G401.6 (cell line): ENCODE measurements at regions not wholly inside any gene's neighbourhood (a gene's known extent, or its start where the extent isn't known, plus 50 kb on each side); places are given as distances from the start of the nearest gene placed in this dataset.

Experiments
- FAIRE-seq: peaks from 2 replicates; lab custom pipeline; 2012; peaks lifted over from hg19 to GRCh38; lab: Jason Lieb, UNC

DNA sequence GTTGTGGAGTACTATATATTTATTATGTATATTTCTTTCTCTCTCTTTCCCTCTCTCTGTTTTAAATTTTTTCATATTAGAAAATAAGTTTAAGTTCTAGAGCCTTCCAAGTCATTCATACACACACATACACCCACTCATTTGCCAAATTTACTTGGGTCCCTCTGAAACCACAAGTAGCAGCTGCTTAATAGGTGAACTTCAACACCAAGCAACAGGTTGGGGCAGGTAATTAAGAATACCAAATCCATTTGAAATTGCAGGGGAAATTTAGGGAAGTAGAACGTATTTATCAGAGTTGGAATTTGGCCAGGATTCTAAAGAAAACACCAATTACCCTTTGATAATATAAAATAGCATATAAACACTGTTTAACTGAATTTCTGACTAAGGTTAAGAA lies 75.0 kb upstream of the RBBP8 start:
- no peak for FAIRE-seq

DNA sequence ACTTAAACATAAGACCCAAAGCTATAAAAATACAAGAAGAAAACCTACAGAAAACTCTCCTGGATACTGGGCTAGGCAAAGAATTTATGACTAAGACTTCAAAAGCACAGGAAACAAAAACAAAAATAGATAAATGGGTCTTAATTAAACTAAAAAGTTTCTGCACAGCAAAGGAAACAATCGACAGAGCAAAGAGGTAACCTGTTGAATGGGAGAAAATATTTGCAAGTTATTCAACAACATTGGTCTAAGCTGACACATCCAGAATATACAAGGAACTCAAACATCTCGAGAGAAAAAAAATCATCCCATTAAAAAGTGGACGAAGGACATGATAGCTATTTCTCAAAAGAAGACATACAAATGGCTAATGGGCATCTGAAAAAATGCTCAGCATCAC lies 72.3 kb upstream of the RBBP8 start:
- no peak for FAIRE-seq

DNA sequence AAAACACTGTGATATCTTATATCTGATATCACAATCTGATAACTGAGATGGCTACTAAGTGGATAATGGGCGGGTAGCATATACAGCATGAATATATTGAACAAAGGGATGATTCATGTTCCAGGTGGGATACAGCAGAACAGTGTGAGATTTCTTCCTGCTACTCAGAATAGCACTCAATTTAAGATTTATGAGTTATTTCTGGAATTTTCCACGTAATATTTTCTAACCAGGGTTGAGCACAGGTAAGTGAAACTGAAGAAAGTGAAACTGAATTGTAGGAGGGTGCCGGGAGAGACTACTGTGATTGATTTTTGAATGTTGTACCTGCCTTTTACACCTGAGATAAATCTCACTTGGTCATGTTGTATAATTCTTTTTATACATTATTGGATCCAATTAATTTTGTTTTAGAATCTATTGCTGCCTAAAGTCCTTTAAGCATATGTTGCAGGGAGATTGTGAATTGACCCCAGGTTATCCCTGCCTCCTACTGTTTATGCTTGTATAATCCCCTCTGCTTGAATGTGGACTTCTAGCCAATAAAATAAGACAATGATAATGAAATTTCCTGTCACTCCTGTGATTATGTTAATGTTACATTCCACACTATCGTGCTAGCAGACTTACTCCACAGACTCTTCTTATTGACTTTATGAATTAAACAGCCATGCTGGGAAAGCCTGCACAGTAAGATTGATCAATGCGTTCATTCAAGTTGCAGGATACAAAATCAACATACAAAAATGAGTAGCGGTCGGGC lies 67.6 kb upstream of the RBBP8 start:
- no peak for FAIRE-seq

DNA sequence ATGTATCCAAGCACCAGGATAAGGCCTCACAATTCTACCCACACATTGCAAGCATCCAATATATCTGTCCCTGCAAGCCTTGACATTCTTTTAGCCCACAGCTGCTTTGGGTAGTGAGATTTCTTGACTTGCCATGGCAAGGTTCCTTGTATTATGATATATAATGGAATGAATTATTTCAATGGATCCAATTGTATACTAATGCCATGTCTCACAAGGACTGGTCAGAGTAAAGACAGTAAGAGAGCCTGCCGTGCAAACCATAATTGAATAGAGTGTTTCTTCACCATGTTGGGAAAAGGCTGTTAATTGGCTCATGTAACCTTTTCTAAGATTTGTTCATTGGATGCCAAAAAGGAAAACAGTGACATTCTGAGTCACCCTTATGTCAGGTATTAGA lies 64.3 kb upstream of the RBBP8 start:
- no peak for FAIRE-seq

GRCh38 chr18:22871809-22872525 lies 61.2 kb upstream of the RBBP8 start:
- no peak for FAIRE-seq

GRCh38 chr18:22872900-22873537 lies 60.1 kb upstream of the RBBP8 start:
- FAIRE-seq: no peak

DNA sequence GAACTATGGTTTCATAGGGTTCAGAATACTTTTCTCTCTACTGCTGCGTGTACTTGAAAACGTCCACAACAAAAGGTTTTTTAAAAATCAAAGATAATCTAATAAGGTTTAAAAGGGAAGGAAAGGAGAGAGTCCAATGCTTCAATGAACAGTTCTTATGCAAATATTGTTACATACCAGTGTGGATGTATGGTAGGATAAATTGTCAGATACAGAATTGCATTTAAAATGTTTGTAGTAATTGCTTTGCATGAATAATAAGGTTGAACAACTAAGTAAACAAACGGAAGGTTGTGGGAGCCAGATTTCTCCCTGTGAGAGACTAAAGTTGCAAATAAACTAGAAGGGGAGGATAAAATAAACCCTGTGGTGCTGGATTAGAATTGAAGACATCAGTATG lies 53.8 kb upstream of the RBBP8 start:
- FAIRE-seq: no peak

DNA sequence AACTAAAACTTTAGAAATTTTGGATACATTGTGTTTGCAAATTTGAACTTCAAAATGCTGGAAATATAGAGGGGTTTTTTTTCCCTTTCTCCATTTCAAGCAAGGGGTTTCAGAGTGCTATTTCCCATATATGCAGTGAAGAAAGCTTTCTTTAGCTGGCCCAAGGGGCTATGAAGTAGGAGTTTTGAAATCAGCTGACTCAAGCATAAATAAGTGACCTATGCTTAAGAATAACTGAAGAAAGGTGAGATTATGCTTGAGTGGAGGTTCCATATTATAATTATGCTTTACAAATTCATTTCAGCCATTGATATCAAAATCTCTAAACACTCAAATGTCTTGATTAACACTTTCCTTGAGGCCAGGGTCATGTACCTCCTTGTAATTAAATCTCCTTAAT lies 51.0 kb upstream of the RBBP8 start:
- no peak for FAIRE-seq

DNA sequence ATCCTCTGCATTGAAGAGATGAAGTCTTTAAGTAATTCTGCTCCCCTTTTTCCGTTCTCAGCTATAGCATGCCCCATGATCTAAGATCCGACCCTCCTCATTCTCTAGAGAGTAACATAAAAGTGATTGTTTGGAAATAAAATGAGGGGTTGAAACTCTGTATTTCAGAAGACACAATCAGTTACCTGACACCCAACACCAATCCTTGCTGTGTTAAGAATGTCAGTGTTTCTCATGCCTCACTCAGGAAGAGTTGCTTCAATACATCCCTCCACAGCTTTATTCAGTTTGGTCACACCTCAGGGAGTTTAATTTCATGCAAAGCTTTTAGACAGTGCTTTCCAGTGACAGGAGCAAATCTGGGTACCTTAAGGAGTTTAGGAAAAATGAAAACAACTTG lies 49.9 kb upstream of the RBBP8 start:
- no peak for FAIRE-seq
